Ectodermal cell (in vitro differentiated cells): ENCODE measurements at regions not wholly inside any gene's neighbourhood (a gene's known extent, or its start where the extent isn't known, plus 50 kb on each side); places are given as distances from the start of the nearest gene placed in this dataset.
"Not testable (repeated sequence)": the region's sequence is repeated elsewhere in the genome, so short reads cannot be mapped to it uniquely, and the experiment has no call there.

ENCODE experiments used
- H3K27ac ChIP-seq: 2 replicates; pipeline ENCODE4 v1.7.0; 2013; ENCODE audit warnings: mild to moderate bottlenecking, low read depth, low read length; ENCODE audit not compliant: insufficient read depth, poor library complexity, severe bottlenecking
- H3K27me3 ChIP-seq: 2 replicates; pipeline ENCODE4 v1.7.0; 2013; ENCODE audit warnings: mild to moderate bottlenecking, low read length; ENCODE audit not compliant: insufficient read depth, control insufficient read depth, poor library complexity, severe bottlenecking
- H3K36me3 ChIP-seq: one replicate; pipeline ENCODE4 v1.7.0; 2013; ENCODE audit warnings: low read length; ENCODE audit not compliant: control insufficient read depth, insufficient read depth
- H3K4me1 ChIP-seq: one replicate; pipeline ENCODE4 v1.7.0; 2013; ENCODE audit warnings: low read length; ENCODE audit not compliant: control insufficient read depth, insufficient read depth
- H3K4me3 ChIP-seq: 2 replicates; pipeline ENCODE4 v1.7.0; 2013; ENCODE audit warnings: low read depth, low read length, control low read depth; ENCODE audit not compliant: insufficient read depth
- H3K9me3 ChIP-seq: 2 replicates; pipeline ENCODE4 v1.7.0; 2013; ENCODE audit warnings: mild to moderate bottlenecking, low read length, moderate library complexity; ENCODE audit not compliant: control insufficient read depth
- WGBS, 2 experiments: methylation state at CpG; one replicate each; pipeline ENCODE4 v1.1.7; 2013; ENCODE audit warnings: missing lambda C conversion rate in 2 of 2; 5-methylcytosine and 5-hydroxymethylcytosine counted together

DNA sequence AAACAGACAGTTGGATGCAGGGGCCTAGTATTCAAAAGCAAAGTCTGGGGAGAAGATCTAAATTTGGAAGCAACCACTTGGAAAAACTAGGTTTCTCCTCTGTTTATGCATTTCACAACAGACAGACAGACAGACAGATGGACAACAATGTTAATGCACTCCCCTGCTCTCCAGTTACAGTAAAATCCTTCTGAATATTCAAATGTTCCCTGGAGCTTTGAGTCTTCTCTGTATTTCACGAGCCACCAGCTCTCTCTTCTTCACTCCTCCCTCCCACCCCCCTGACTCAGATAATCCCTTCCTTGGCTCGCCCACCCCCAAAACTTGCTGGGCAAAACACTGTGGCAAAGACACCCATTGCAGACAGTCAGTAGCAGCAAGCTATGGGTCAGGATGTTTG lies 129.3 kb upstream of the TOP1 start:
- no peaks in the 10 kb centered on the region for H3K27me3 ChIP-seq
- H3K9me3 ChIP-seq = no peaks in the 10 kb centered on the region
- H3K36me3 ChIP-seq = no peaks in the 10 kb centered on the region
- H3K27ac ChIP-seq = no peak overlapping the region
- WGBS, 2 experiments = 37 to 41% methylated on average over 2 of the region's 2 CpGs
- peaks cover 7% of the 10 kb centered on the region for H3K4me1 ChIP-seq
- no peak overlapping the region for H3K4me3 ChIP-seq

DNA sequence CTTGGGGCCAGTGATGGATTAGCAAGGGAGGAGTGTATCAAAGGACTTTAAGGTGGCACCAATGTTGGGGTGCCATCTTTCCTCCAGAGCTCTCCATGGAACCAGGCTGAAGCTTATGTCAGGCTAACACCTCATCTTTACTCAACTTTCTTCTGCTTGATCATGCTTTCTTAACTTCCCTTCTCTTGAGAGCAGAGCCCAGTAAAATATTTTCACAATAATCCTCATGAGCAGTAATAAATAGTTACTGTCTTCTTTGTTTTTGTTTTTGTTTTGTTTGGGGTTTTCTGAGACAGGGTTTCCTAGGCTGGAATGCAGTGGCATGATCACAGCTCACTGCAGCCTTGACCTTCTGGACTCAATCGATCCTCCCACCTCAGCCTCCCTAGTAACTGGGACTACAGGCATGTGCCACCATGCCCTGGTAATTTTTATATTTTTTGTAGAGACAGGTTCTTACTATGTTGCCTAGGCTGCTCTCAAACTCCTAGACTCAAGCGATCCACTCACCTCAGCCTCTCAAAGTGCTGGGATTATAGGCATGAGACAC lies 127.9 kb upstream of the TOP1 start:
- Histone ChIP-seq H3K27ac (no peak overlapping the region), H3K4me1 (peaks cover 7% of the 10 kb centered on the region), H3K4me3 (no peak overlapping the region), H3K9me3 (no peaks in the 10 kb centered on the region), H3K27me3 (no peaks in the 10 kb centered on the region), H3K36me3 (no peaks in the 10 kb centered on the region)
- 91 to 97% methylated on average over 2 of the region's 2 CpGs for WGBS, 2 experiments

DNA sequence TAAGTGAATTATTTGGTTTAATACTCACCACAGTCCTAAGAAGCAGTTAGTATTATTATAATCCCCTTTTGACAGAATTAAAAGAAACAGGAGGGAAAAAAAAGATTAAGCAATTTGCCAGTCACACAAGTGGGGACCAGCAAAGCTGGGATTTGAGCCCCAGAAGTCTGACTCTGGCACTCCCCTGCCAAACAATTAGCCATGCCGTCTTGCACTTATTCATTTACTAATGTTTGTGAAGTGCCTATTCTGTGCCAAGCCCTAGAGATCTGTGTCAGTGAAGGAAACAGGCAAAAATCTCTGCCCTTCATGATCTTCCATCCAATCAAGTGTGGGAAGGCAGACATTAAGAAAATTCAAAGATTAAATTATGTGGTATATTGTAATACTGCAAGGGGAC lies 126.0 kb upstream of the TOP1 start:
- H3K4me1 ChIP-seq = no peaks in the 10 kb centered on the region
- no peak overlapping the region for H3K4me3 ChIP-seq

DNA sequence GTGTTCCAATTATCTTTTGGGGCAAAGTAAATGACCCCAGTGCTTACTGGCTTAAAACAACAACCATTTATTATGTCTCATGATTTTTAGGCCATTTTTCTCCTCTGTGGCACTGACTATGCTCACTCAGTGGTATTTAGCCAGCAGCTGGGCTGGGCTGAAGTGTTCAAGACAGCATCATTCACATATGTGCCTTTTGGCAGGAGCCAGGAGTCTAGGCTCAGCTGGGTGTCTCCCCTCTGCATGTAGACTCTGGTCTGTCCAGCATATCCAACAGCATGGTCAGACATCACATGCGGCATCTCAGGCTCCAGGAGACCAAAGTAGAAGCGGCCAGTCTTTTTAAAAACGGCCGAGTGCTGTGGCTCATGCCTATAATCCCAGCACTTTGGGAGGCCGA lies 120.3 kb upstream of the TOP1 start:
- WGBS, 2 experiments = 90 to 97% methylated on average over 5 of the region's 5 CpGs
- no peak overlapping the region for H3K27ac ChIP-seq
- no peaks in the 10 kb centered on the region for H3K27me3 ChIP-seq
- no peaks in the 10 kb centered on the region for H3K36me3 ChIP-seq
- no peaks in the 10 kb centered on the region for H3K4me1 ChIP-seq
- no peak overlapping the region for H3K4me3 ChIP-seq
- no peaks in the 10 kb centered on the region for H3K9me3 ChIP-seq

More for the DNA sequence above, 126.0 kb upstream of the TOP1 start:
- no peaks in the 10 kb centered on the region for H3K36me3 ChIP-seq
- 87 to 100% methylated on average over 1 of the region's 1 CpG for WGBS, 2 experiments
- H3K27me3 ChIP-seq = no peaks in the 10 kb centered on the region
- H3K9me3 ChIP-seq = no peaks in the 10 kb centered on the region
- no peak overlapping the region for H3K27ac ChIP-seq

DNA sequence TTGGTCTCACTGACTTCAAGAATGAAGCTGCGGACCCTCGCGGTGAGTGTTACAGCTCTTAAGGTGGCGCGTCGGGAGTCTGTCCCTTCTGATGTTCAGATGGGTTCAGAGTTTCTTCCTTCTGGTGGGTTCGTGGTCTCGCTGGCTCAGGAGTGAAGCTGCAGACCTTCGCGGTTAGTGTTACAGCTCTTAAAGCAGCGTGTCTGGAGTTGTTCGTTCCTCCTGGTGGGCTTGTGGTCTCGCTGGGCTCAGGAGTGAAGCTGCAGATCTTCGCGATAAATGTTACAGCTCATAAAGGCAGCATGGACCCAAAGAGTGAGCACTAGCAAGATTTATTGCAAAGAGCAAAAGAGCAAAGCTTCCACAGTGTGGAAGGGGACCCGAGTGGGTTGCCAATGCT lies 119.1 kb upstream of the TOP1 start:
- 96 to 97% methylated on average over 16 of the region's 16 CpGs for WGBS, 2 experiments
- not testable (repeated sequence) for H3K4me1 ChIP-seq, H3K36me3 ChIP-seq, H3K27me3 ChIP-seq, H3K4me3 ChIP-seq, H3K9me3 ChIP-seq, H3K27ac ChIP-seq

DNA sequence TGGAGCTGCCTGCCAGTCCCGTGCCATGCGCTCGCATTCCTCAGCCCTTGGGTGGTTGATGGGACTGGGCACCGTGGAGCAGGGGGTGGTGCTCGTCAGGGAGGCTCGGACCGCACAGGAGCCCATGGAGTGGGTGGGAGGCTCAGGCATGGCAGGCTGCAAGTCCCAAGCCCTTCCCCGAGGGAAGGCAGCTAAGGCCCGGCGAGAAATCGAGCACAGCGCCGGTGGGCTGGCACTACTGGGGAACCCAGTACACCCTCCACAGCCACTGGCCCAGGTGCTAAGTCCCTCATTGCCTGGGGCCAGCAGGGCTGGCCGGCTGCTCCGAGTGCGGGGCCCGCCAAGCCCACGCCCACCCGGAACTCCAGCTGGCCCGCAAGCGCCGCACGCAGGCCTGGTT lies 118.2 kb upstream of the TOP1 start:
- not testable (repeated sequence) for H3K9me3 ChIP-seq
- 92 to 94% methylated on average over 23 of the region's 23 CpGs for WGBS, 2 experiments

DNA sequence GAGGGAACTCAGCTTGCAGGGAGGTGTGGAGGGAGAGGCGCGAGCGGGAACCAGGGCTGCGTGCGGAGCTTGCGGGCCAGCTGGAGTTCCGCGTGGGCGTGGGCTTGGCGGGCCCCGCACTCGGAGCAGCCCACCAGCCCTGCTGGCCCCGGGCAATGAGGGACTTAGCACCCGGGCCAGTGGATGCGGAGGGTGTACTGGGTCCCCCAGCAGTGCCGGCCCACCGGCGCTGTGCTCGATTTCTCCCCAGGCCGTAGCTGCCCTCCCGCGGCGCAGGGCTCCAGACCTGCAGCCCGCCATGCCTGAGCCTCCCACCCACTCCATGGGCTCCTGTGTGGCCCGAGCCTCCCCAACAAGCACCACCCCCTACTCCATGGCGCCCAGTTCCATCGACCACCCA lies 117.5 kb upstream of the TOP1 start:
- H3K27me3 ChIP-seq, H3K4me1 ChIP-seq, H3K4me3 ChIP-seq, H3K27ac ChIP-seq, H3K36me3 ChIP-seq, H3K9me3 ChIP-seq: not testable (repeated sequence)
- WGBS, 2 experiments = 96% methylated on average over 27 of the region's 27 CpGs

More for the DNA sequence above, 118.2 kb upstream of the TOP1 start:
- H3K27ac ChIP-seq, H3K27me3 ChIP-seq, H3K36me3 ChIP-seq, H3K4me3 ChIP-seq, H3K4me1 ChIP-seq: not testable (repeated sequence)

DNA sequence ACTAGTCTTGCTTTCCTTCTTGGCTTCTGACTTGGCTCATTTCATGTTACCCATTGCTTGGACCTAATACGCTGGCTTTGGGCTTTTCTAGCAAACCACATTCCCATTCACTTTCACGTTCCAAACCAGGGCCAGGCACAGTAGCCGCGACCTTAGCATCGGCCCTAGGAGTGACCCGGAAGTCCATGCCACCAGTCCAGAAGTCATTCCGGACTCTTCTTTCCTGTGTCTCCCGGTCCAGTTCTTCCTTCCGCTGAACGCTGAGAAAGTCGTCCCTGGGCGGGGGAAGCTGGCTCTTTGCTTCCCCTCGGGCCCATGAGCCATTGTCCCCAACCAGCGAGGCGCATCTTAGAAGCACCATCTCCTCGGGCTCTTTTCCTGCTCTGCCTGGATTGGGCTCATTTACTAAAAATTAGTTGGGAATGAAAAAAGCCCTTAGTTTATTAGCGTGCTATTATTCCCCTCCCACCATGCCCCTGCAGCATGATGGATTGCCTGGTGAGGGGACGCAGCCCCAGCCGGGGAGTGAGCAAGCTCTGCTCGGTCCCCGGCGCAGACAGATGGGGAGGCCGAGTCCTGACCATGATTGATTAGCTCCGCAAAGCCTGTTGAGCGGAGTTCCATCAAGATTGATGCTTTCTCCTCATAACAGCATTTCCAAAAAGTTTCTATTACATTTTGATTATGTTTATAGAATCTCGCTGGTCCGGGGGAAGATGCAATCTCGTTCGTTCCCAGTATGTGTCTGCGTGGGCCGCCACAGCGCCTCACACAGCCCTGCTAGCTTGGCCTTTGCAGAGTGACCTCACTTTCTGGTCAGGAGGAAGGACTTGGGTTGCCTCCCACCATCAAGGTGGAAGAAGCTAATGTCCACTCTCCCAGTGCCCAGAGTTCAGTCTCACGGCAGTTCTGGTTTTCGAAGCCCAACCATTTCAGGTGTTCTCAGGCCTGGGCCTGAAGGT lies 115.1 kb upstream of the TOP1 start:
- Histone ChIP-seq H3K36me3 (no peaks in the 10 kb centered on the region), H3K4me1 (no peaks in the 10 kb centered on the region), H3K9me3 (no peaks in the 10 kb centered on the region), H3K27ac (no peak overlapping the region), H3K27me3 (no peaks in the 10 kb centered on the region), H3K4me3 (no peak overlapping the region)
- 92 to 95% methylated on average over 34 of the region's 34 CpGs for WGBS, 2 experiments

DNA sequence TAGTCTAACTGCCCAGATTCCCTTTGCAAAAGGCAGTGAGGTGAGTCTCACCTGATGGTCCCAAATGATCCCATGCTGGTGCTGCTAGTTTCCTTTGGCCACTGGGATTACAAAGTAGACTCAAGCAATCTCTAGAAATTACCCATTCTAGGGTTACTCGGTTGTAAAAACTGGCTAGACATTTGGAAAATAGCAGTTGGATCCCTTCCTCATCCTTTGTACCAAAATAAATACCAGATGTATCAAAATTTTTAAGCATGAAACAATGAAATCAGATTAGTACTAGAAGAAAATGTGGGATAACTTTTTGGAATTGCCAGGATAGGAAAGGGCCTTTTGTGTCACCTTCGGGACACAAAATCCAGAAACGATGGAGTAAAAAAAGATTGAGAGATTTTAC lies 112.9 kb upstream of the TOP1 start:
- 91 to 99% methylated on average over 3 of the region's 3 CpGs for WGBS, 2 experiments
- H3K36me3 ChIP-seq = no peaks in the 10 kb centered on the region

DNA sequence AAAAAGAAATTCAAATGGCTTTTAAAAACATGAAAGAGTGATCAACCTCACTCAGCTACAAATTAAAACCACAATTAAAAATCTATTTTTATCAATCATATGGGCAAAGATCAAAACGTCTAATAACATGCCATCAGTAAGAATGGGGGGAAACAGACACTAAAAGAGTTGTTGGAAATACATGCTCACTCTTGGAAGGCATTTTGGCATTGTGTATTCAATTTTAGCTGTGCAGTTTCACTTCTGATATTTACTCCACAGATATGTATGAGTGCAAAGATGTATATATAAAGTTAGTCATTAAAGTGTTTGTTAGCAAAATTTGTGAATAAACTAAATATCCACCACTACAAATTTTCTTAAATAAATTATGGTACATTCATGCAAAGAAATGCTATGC lies 112.3 kb upstream of the TOP1 start:
- Histone ChIP-seq H3K27me3 (no peaks in the 10 kb centered on the region), H3K27ac (no peak overlapping the region), H3K4me3 (no peak overlapping the region), H3K9me3 (no peaks in the 10 kb centered on the region), H3K4me1 (no peaks in the 10 kb centered on the region), H3K36me3 (no peaks in the 10 kb centered on the region)
- WGBS, 2 experiments = 77 to 88% methylated on average over 1 of the region's 1 CpG

More for the DNA sequence above, 112.9 kb upstream of the TOP1 start:
- Histone ChIP-seq H3K27me3 (no peaks in the 10 kb centered on the region), H3K4me3 (no peak overlapping the region), H3K4me1 (no peaks in the 10 kb centered on the region), H3K9me3 (no peaks in the 10 kb centered on the region), H3K27ac (no peak overlapping the region)
